Suprapubic skin (tissue), 4 donors: ENCODE measurements at regions not wholly inside any gene's neighbourhood (a gene's known extent, or its start where the extent isn't known, plus 50 kb on each side); places are given as distances from the start of the nearest gene placed in this dataset.
"Not testable (repeated sequence)": the region's sequence is repeated elsewhere in the genome, so short reads cannot be mapped to it uniquely, and the experiment has no call there.

Experiments used
- DNase-seq, 2 donors: peaks; one replicate each; pipeline ENCODE4 v3.0.0-alpha.2; 2019; ENCODE audit warnings: low spot score in 2 of 2
- H3K27ac ChIP-seq: fragments of 200-600 bp; sonication (generic); one replicate; pipeline ENCODE4 v1.5.1; 2019
- H3K27me3 ChIP-seq: fragments of 200-600 bp; sonication (generic); one replicate; pipeline ENCODE4 v1.5.1; 2019
- H3K36me3 ChIP-seq: fragments of 200-600 bp; sonication (generic); one replicate; pipeline ENCODE4 v1.5.1; 2019
- H3K4me1 ChIP-seq: fragments of 200-600 bp; sonication (generic); one replicate; pipeline ENCODE4 v1.5.1; 2019
- H3K4me3 ChIP-seq: fragments of 200-600 bp; sonication (generic); one replicate; pipeline ENCODE4 v1.5.1; 2019; ENCODE audit warnings: mild to moderate bottlenecking
- H3K9me3 ChIP-seq: fragments of 200-600 bp; sonication (generic); one replicate; pipeline ENCODE4 v1.5.1; 2019
- EP300 ChIP-seq: sonication (generic); formaldehyde crosslinking; IDR thresholded peaks from one replicate; pipeline ENCODE4 v1.6.1; 2017; ENCODE audit warnings: antibody characterized with exemption
- POLR2A ChIP-seq, 2 donors: fragments of 450-650 bp; IDR thresholded peaks; one replicate each; pipeline ENCODE4 v1.6.1; 2017; ENCODE audit warnings: antibody characterized with exemption in 2 of 2, mild to moderate bottlenecking in 2 of 2, moderate library complexity in 2 of 2
- POLR2AphosphoS5 ChIP-seq, 3 donors: sonication (generic); formaldehyde crosslinking; IDR thresholded peaks; one replicate each; pipeline ENCODE4 v1.6.1; 2017; ENCODE audit warnings: antibody characterized with exemption in 3 of 3
- WGBS: methylation state at CpG from one replicate; pipeline ENCODE4 v1.1.5; 2018; 5-methylcytosine and 5-hydroxymethylcytosine counted together
- TF ChIP-seq, protein P1 (sequence below), 2 donors: fragments of 200-600 bp in 1 of 2; fragments of 450-650 bp in 1 of 2; sonication (generic) in 1 of 2; IDR thresholded peaks; one replicate each; pipeline ENCODE4 v1.5.1; 2016 to 2019; ENCODE audit warnings: antibody characterized with exemption in 2 of 2, mild to moderate bottlenecking in 1 of 2, moderate library complexity in 1 of 2

DNA sequence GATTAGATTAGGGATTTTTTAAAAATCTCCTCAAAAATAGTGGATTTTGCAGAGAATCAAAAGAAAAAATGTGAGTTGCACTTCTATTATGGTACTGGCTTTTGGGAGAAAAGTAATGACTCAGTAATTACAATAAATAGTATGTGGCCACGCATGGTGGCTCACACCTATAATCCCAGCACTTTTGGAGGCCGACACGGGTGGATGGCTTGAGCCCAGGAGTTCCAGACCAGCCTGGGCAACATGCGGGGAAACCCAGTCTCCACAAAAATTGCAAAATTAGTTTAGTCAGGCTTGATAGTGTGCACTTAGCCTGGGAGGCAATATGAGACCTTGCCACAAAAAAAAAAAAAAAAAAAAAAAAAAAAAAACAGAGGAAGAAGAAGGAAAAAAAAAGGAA is 1098.2 kb downstream of the ZPLD1 start:
- Histone ChIP-seq H3K36me3 (no peaks in the 10 kb centered on the region), H3K4me1 (no peaks in the 10 kb centered on the region), H3K9me3 (no peaks in the 10 kb centered on the region), H3K27ac (no peak overlapping the region), H3K27me3 (no peaks in the 10 kb centered on the region), H3K4me3 (no peak overlapping the region)
- TF ChIP-seq POLR2A (IDR thresholded peaks at IDR 0.05) (no peak), POLR2AphosphoS5 (IDR thresholded peaks at IDR 0.05) (no peak), EP300 (no peak)
- TF ChIP-seq, protein P1, sequence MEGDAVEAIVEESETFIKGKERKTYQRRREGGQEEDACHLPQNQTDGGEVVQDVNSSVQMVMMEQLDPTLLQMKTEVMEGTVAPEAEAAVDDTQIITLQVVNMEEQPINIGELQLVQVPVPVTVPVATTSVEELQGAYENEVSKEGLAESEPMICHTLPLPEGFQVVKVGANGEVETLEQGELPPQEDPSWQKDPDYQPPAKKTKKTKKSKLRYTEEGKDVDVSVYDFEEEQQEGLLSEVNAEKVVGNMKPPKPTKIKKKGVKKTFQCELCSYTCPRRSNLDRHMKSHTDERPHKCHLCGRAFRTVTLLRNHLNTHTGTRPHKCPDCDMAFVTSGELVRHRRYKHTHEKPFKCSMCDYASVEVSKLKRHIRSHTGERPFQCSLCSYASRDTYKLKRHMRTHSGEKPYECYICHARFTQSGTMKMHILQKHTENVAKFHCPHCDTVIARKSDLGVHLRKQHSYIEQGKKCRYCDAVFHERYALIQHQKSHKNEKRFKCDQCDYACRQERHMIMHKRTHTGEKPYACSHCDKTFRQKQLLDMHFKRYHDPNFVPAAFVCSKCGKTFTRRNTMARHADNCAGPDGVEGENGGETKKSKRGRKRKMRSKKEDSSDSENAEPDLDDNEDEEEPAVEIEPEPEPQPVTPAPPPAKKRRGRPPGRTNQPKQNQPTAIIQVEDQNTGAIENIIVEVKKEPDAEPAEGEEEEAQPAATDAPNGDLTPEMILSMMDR (IDR thresholded peaks at IDR 0.05) = no peak
- no peak for DNase-seq
- 78% methylated on average over 4 of the region's 4 CpGs for WGBS

DNA sequence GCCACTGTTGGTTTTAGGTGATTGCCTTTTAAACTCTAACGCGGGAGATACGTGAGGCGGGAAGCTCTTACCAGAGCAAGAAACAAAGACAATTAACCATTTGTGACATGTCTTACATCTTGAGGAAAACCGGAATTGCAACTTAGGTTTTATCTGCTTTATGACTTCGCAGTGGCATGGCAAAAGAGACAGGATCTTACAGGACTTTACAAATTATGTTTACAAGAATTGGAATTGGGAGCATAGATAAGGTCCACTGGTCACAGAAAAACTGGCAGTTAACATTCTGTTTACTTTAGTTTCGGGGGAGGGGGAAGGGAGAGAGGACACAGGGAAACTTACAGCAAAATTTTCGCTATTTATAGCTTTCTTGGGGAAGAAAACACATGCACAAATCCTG is 1119.6 kb downstream of the ZPLD1 start:
- Histone ChIP-seq H3K4me3 (no peak overlapping the region), H3K36me3 (no peaks in the 10 kb centered on the region)
- no peak for TF ChIP-seq EP300
- TF ChIP-seq POLR2AphosphoS5 (IDR thresholded peaks at IDR 0.05) = no peak
- TF ChIP-seq, protein P1 (IDR thresholded peaks at IDR 0.05) = no peak
- TF ChIP-seq POLR2A (IDR thresholded peaks at IDR 0.05) = no peak

DNA sequence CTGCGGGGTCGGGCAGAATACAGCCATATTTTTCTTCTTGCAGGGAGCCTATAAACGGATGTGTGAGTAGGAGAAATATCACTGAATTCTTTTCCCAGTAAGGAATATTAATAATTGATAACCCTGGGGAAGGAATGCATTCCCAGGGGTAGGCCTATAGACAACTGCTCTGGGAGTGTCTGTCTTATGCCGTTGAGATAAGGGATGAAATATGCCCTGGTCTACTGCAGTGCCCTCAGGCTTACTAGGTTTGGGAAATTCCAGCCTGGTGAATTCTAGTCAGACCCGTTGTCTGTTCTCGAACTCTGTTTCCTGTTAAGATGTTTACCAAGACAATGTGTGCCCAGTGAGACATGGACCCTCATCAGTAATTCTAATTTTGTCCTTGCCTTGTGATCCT is 1129.3 kb downstream of the ZPLD1 start:
- not testable (repeated sequence) for H3K9me3 ChIP-seq, H3K4me3 ChIP-seq, DNase-seq, H3K4me1 ChIP-seq, H3K27ac ChIP-seq, H3K36me3 ChIP-seq, H3K27me3 ChIP-seq
- 81% methylated on average over 6 of the region's 6 CpGs for WGBS

More for the DNA sequence above, 1119.6 kb downstream of the ZPLD1 start:
- 39% methylated on average over 8 of the region's 8 CpGs for WGBS
- no peak for DNase-seq
- Histone ChIP-seq H3K9me3 (no peaks in the 10 kb centered on the region), H3K4me1 (no peaks in the 10 kb centered on the region), H3K27ac (no peak overlapping the region), H3K27me3 (no peaks in the 10 kb centered on the region)

DNA sequence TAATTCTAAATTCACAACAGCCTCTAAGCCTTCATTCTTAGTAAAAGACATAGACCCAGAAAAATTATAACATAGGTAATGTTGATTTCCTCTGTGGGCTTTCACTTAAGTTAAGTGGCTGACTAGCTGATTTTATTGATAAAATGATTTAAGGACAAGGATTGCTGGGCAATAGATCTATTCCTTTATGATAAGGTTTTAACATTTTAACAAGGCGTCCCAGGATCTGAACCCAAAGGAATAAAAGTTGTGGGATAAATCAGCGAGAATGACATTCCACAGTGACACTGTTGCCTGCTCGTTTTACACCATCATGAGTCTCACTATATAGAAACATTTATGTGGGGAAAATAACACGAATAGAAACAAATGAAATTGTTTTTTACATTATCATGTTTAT is 1151.0 kb downstream of the ZPLD1 start:
- WGBS = 61% methylated on average over 4 of the region's 4 CpGs
- H3K27me3 ChIP-seq = no peaks in the 10 kb centered on the region
- no peak overlapping the region for H3K4me3 ChIP-seq
- TF ChIP-seq, protein P1 (IDR thresholded peaks at IDR 0.05) = no peak
- TF ChIP-seq EP300 = no peak
- no peak for TF ChIP-seq POLR2AphosphoS5 (IDR thresholded peaks at IDR 0.05)
- DNase-seq = no peak
- no peaks in the 10 kb centered on the region for H3K9me3 ChIP-seq
- no peak overlapping the region for H3K27ac ChIP-seq
- no peaks in the 10 kb centered on the region for H3K4me1 ChIP-seq
- H3K36me3 ChIP-seq = no peaks in the 10 kb centered on the region

DNA sequence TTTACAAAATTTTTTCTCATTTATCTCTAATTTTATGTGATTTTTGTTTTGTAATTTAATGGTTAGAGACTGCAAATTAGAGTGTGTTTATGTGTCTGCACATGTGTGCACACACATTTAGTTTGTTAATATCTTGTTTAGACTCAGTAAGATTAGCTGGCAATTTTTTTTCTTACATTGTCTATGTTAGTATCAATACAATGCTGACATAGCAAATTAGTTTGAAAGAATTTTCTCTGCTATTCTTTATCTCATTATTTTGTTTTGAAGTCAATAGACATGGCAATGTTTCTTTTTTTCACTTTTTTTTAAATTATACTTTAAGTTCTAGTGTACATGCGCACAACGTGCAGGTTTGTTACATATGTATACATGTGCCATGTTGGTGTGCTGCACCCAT is 1155.0 kb downstream of the ZPLD1 start:
- Histone ChIP-seq H3K9me3 (no peaks in the 10 kb centered on the region), H3K36me3 (no peaks in the 10 kb centered on the region), H3K27ac (no peak overlapping the region), H3K4me1 (no peaks in the 10 kb centered on the region), H3K4me3 (no peak overlapping the region), H3K27me3 (no peaks in the 10 kb centered on the region)
- no peak for TF ChIP-seq EP300
- 95% methylated on average over 2 of the region's 2 CpGs for WGBS
- DNase-seq = no peak

DNA sequence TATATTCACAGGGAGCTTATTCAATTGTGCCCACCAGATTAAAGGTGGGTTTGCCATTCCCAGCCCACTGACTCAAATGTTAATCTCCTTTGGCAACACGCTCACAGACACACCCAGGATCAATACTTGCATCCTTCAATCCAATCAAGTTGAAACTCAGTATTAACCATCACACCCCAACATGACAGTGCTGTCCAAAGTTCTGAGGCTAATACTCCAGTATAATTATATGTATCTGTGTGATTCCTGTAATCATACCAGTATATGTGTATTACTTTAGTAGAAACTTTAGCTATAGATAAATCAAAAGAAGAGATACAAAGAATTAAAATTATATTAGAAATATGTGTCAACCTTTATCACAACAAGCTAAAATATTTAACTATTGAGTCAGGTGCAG is 1166.0 kb downstream of the ZPLD1 start:
- no peaks in the 10 kb centered on the region for H3K9me3 ChIP-seq
- no peak overlapping the region for H3K27ac ChIP-seq
- 82% methylated on average over 1 of the region's 1 CpG for WGBS
- no peaks in the 10 kb centered on the region for H3K4me1 ChIP-seq
- DNase-seq = no peak
- no peaks in the 10 kb centered on the region for H3K27me3 ChIP-seq
- TF ChIP-seq EP300 (no peak), POLR2A (IDR thresholded peaks at IDR 0.05) (no peak), POLR2AphosphoS5 (IDR thresholded peaks at IDR 0.05) (no peak)
- TF ChIP-seq, protein P1 (IDR thresholded peaks at IDR 0.05) = no peak
- H3K36me3 ChIP-seq = no peaks in the 10 kb centered on the region
- no peak overlapping the region for H3K4me3 ChIP-seq
